HG02763 (cell line): ENCODE measurements at regions not wholly inside any gene's neighbourhood (a gene's known extent, or its start where the extent isn't known, plus 50 kb on each side); places are given as distances from the start of the nearest gene placed in this dataset.

Experiments
- ATAC-seq: cut with Tn5 transposase; IDR thresholded peaks from one replicate; pipeline ENCODE4 v1.9.1; 2021; ENCODE audit warnings: mild to moderate bottlenecking, moderate library complexity; ENCODE audit not compliant: unreplicated experiment

DNA sequence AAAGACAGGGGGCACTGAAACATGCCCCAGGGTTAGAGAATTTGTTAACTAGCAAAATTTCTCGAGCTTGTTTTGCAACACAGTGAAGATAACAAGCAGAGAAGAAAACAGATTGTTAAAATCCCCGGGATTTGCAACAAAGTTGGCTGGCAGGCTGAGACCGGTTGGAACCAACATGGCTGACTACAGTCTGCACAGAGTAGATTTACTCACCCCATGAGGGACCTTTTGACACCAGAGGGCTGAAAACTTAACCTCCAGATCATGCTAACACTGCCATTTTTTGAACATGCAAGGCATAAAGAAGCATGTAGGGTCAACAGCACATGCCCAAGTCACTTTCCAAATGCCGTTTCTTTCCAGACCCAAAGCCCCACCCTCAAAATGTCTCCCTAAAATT lies 95.2 kb upstream of the TMEM26 start:
- ATAC-seq, result no peak

DNA sequence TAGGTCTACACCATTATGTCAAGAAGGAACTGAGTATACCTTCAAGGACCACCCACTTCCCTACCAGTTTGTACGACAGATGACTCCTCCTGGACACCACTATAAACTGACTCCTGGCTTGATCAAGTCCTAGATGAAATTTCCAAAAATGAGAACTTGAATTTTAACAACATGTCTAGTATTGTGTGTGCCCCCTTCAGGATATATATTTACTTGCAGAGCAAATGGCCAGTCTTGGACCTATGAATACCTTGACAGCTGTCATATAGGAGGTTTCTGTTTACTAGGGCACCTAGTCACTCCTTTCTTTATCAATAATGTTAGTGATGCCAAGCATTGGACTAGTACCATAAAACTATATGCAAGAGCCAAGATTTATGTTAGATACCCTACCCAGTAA lies 94.1 kb upstream of the TMEM26 start:
- no peak for ATAC-seq

DNA sequence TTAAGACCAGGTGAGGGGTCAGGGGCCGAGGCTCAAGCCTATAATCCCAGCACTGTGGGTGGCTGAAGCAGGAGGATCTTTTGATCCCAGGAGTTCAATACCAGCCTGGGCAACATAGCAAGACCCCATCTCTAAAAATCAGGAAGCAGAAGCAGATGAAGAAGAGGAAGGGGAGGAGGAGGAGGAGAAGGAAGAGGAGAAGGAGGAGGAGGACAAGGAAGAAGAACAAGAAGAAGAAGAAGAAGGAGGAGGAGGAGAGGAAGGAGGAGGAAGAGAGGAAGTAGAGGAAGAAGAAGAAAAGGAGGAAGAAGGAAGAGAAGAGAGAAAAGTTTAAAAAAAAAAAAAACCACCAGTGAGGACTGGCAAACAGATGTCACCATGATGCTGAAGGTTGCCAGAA lies 92.0 kb upstream of the TMEM26 start:
- ATAC-seq, result no peak

DNA sequence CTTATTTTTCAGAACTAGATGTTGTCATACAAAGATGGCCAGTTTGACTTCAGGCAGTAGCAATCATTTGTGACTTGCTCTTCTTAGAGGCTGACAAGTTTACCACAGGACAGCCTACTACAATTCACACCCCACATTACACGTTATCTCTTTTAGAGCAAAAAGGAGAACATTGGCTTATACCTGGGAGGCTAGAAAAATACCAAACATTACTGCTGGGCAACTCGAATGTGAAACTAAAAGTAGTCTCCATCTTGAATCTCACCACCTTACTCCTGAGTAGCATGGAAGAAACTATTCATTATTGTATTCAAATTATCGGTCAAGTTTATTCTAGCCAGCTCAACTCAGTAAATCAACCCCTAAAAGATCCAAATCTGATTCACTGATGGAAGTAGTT lies 90.7 kb upstream of the TMEM26 start:
- no peak for ATAC-seq

DNA sequence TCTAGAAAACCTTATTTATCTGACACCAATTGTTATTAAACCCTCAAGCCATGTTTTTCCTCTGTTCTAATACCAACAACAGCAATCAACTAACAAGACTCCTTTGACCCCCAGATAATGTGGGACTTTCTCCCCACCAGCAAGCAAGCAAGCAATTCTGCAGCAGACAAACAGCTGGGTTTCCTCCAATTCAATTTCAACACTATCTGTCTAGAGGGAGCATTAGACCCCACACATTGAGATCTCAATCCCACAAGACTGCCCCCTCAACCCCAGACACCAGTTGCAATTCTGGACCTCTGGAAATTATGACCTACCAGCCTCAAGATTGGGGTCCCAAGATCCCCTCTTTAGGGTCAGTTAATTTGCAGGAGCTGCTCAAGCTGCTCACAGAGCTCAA lies 89.4 kb upstream of the TMEM26 start:
- ATAC-seq, result no peak

DNA sequence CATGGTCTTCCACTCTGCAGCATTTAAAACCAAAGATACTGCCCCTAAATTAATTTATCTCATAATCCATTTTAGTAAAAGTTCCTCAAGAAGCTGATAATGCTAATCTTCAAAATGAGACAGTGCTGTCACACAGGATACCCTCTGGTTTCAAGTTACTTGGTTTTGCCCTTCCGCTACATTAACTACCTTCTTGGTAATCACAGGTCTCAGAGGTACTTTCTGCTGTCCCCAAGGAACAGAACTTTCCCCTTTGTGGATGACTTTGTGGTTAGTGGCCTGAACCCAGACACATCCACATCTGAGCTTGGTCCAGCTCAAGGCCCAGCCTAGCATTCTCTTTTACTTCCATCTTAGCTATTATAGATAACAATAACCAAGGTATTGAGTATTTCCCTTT lies 88.8 kb upstream of the TMEM26 start:
- ATAC-seq, result peak; percentile 63

DNA sequence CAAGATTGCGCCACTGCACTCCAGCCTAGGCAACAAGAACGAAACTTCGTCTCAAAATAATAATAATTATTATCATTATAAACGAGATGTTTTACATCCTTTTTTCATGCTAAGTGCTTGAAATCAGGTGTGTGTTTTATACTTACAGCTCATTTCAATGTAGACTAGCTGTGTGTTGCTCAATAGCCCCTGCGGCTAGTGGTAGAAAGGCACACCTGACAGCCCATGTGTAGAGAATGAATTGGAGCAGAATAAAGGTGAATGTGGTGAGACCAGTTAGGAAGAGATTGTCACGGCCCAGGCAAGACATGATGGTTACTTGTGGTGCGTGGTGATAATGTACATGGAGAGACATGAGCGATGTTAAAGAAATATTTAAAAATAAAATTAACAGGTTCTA lies 86.7 kb upstream of the TMEM26 start:
- ATAC-seq, result no peak

DNA sequence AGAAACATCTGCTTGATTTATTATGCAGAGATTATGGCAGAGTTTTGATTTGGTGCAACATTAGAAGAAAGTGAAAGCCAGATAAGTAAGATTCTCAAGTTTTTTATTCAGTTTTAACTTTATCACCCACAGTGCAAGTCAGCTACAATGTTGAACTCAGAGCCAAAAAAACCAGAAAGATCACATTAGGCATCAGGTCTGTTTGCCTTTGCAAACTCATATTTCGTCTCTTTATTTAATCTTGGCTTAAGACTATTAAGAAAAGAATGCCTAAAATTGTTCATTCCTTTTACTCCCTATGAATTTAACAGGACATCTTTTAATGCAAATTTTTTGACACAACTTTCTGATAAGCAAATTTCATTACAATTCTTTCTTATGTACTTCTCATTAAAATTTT lies 76.0 kb upstream of the TMEM26 start:
- ATAC-seq, result no peak

DNA sequence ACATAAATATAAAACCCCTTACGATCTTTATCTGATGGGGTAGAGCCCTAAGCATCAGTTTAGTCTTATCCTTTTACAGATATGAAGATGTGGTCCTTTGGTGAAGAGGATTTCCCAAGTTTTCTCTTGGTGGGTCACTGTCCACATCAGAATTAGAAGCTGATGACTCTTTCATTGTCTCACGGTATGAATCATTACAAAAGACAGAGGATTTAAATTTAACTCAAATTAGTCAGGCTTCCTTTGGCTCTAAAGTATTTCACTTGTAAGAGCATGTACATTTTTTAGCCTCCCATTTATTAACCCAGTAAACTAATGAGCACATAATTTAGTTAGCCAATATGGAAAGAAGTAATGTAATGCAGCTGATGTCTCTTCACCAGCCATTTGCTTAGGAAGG lies 49.9 kb upstream of the TMEM26 start:
- no peak for ATAC-seq
